Breast epithelium (tissue), 3 donors: ENCODE measurements at regions not wholly inside any gene's neighbourhood (a gene's known extent, or its start where the extent isn't known, plus 50 kb on each side); places are given as distances from the start of the nearest gene placed in this dataset.

ENCODE experiments used
- POLR2A ChIP-seq: fragments of 450-650 bp; IDR thresholded peaks from one replicate; pipeline ENCODE4 v1.6.1; 2016; ENCODE audit warnings: antibody characterized with exemption, mild to moderate bottlenecking, moderate library complexity
- POLR2AphosphoS5 ChIP-seq, 3 donors: sonication (generic); formaldehyde crosslinking; IDR thresholded peaks; one replicate each; pipeline ENCODE4 v1.6.1; 2017; ENCODE audit warnings: antibody characterized with exemption in 3 of 3
- TF ChIP-seq, protein P1 (sequence below), 3 donors: fragments of 450-650 bp; IDR thresholded peaks; one replicate each; pipeline ENCODE4 v1.5.1; 2016 to 2017; ENCODE audit warnings: antibody characterized with exemption in 3 of 3, mild to moderate bottlenecking in 3 of 3, moderate library complexity in 3 of 3

DNA sequence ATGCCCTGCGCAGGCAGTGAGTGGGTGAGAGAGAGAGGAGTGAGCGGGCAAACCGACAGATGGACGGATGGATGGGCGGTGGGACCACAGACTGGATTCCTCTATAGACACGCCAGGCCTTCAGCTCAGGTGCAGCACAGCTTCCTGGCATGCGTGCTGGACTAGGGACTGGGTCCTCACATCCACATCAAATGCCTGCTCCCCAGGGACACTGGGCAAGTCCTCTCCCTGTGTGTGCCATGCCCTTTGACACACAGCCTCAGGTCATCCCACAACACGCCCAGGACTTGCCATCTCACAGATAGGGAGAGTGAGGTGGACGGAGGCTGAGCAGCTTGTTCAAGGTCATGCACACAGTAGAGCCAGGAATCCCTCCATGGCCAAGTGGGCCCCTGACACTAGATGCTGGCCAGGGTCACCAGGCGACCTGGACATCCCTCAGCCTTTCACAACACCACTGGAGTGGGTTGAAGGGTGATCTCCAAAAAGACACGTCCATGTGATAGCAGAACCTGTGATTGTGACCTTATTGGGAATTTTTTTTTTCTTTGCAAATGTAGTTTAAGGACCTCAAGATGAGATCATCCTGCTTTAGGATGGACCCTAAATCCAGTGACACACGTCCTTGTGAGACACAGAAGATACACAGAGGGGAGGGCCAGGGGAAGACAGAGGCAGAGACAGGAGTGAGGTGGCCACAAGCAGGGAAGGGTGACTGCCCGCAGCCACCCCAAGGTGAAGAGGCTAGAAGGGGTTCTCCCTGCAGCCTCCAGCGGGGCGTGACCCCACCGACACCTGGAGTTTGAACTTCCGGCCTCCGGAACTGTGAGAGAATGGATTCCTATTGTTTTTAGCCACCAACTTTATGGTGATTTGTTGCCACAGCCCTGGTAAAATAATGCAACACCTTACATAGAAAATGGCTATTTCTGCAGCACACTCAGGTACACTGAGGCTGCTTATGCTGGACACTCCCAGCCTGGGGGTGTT lies 155.0 kb upstream of the CHST15 start:
- TF ChIP-seq, protein P1, sequence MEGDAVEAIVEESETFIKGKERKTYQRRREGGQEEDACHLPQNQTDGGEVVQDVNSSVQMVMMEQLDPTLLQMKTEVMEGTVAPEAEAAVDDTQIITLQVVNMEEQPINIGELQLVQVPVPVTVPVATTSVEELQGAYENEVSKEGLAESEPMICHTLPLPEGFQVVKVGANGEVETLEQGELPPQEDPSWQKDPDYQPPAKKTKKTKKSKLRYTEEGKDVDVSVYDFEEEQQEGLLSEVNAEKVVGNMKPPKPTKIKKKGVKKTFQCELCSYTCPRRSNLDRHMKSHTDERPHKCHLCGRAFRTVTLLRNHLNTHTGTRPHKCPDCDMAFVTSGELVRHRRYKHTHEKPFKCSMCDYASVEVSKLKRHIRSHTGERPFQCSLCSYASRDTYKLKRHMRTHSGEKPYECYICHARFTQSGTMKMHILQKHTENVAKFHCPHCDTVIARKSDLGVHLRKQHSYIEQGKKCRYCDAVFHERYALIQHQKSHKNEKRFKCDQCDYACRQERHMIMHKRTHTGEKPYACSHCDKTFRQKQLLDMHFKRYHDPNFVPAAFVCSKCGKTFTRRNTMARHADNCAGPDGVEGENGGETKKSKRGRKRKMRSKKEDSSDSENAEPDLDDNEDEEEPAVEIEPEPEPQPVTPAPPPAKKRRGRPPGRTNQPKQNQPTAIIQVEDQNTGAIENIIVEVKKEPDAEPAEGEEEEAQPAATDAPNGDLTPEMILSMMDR (IDR thresholded peaks at IDR 0.05) = no peak
- TF ChIP-seq POLR2A (no peak), POLR2AphosphoS5 (IDR thresholded peaks at IDR 0.05) (no peak)
